Thoracic aorta (tissue), 2 donors: ENCODE measurements at regions not wholly inside any gene's neighbourhood (a gene's known extent, or its start where the extent isn't known, plus 50 kb on each side); places are given as distances from the start of the nearest gene placed in this dataset.

Source experiments
- ATAC-seq: fragments of 150-250 bp; one replicate; pipeline ENCODE4 v1.8.0; 2017; ENCODE audit warnings: low read depth; ENCODE audit not compliant: insufficient number of reproducible peaks, low FRiP score
- DNase-seq: peaks from one replicate; pipeline ENCODE4 v3.0.0-alpha.2; 2020; ENCODE audit warnings: low spot score
- H3K27ac ChIP-seq, 2 donors: fragments of 200-600 bp; sonication (generic); 1 replicate in 1 of 2; 2 replicates in 1 of 2; pipeline ENCODE4 v1.5.1; 2016; ENCODE audit warnings: mild to moderate bottlenecking in 2 of 2, moderate library complexity in 2 of 2
- H3K27me3 ChIP-seq: fragments of 200-600 bp; sonication (generic); replicated peaks from 2 replicates; pipeline ENCODE4 v1.6.0; 2016; ENCODE audit warnings: mild to moderate bottlenecking; ENCODE audit not compliant: insufficient read depth
- H3K36me3 ChIP-seq: fragments of 200-600 bp; sonication (generic); one replicate; pipeline ENCODE4 v1.5.1; 2016
- H3K4me1 ChIP-seq, 2 donors: fragments of 200-600 bp; sonication (generic); 1 replicate in 1 of 2; 2 replicates in 1 of 2; pipeline versions ENCODE4 v1.5.1 to v1.6.0; 2016; ENCODE audit warnings: low read depth in 2 of 2, mild to moderate bottlenecking in 1 of 2; ENCODE audit not compliant: control insufficient read depth in 1 of 2
- H3K4me3 ChIP-seq: fragments of 200-600 bp; sonication (generic); 2 replicates; pipeline ENCODE4 v1.5.1; 2016; ENCODE audit warnings: mild to moderate bottlenecking
- H3K9me3 ChIP-seq: fragments of 200-600 bp; sonication (generic); 2 replicates; pipeline ENCODE4 v1.5.1; 2016
- TF ChIP-seq, protein P1 (sequence below): fragments of 200-600 bp; sonication (generic); IDR thresholded peaks from one replicate; pipeline ENCODE4 v1.5.1; 2019; ENCODE audit warnings: antibody characterized with exemption

GRCh38 chr17:54153423-54153822 is 330.7 kb downstream of the KIF2B start:
- H3K27ac ChIP-seq = no peak overlapping the region
- H3K27me3 ChIP-seq = no peaks in the 10 kb centered on the region
- no peak overlapping the region for H3K4me3 ChIP-seq
- ATAC-seq = no peak
- no peaks in the 10 kb centered on the region for H3K36me3 ChIP-seq
- no peaks in the 10 kb centered on the region for H3K9me3 ChIP-seq
- no peaks in the 10 kb centered on the region for H3K4me1 ChIP-seq
- DNase-seq = no peak
- TF ChIP-seq, protein P1, sequence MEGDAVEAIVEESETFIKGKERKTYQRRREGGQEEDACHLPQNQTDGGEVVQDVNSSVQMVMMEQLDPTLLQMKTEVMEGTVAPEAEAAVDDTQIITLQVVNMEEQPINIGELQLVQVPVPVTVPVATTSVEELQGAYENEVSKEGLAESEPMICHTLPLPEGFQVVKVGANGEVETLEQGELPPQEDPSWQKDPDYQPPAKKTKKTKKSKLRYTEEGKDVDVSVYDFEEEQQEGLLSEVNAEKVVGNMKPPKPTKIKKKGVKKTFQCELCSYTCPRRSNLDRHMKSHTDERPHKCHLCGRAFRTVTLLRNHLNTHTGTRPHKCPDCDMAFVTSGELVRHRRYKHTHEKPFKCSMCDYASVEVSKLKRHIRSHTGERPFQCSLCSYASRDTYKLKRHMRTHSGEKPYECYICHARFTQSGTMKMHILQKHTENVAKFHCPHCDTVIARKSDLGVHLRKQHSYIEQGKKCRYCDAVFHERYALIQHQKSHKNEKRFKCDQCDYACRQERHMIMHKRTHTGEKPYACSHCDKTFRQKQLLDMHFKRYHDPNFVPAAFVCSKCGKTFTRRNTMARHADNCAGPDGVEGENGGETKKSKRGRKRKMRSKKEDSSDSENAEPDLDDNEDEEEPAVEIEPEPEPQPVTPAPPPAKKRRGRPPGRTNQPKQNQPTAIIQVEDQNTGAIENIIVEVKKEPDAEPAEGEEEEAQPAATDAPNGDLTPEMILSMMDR = no peak

DNA sequence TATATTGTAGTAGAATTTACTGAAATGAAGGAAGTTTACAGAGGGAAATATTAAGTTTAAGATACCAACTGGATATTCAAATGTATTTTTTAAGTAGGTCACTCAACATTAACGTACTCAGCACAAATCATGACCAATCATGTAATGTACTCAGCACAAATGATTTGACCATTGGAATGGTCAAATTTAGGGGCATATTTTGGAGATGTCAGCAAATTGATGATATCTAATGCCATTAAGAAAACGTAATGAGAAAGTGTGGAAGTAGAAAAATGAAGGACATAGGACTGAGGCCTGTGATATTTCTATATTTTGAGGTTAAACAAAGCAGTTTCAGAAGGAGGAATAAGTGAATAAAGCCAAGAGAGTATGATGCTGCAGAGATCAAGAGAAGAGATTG is 334.8 kb downstream of the KIF2B start:
- DNase-seq = no peak
- ATAC-seq = no peak
- no peak overlapping the region for H3K4me3 ChIP-seq
- H3K9me3 ChIP-seq = no peaks in the 10 kb centered on the region
- no peak overlapping the region for H3K27ac ChIP-seq
- no peaks in the 10 kb centered on the region for H3K27me3 ChIP-seq
- no peaks in the 10 kb centered on the region for H3K4me1 ChIP-seq
- TF ChIP-seq, protein P1 = no peak
- no peaks in the 10 kb centered on the region for H3K36me3 ChIP-seq

DNA sequence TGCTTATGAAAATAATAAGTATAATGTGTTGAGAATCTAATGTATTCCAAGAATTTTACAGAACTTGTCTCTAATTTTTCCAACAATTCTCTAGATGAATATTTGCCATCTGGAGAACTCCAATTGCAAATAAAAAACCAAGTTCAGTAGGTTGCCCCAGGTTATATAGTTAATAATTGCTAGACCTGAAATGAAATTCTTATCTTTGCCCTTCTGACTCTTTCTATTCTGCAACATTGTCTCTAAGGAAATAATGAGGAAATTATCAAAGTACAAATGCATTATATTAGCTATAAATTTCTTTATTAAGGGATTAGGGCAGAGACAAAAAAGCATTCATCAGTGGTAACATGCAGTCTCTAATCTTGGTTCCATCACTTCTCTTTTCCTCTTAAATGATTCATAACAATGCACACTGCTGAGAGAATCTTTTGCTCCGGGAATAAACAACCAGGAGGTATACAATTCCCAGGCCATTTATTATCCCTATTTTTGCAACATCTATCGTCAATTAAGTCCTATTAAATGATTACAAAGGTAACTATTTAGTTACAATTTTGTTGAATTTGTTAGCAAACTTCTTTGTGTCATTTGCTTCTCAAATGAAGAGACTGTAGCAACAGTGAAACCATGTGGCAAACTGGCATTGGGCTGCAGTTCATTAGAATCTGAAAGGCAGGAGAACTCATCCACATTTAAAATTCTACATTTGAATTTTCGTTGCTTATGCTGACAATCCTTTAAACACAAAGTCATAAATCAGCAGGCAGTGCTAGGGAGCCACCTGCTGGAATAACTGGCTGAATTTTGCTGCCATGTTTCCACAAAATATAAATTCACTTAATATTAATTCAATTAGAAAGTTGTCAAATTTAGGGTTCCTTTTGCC is 349.6 kb downstream of the KIF2B start:
- H3K9me3 ChIP-seq = no peaks in the 10 kb centered on the region
- H3K27ac ChIP-seq = no peak overlapping the region
- no peaks in the 10 kb centered on the region for H3K4me1 ChIP-seq
- H3K27me3 ChIP-seq = no peaks in the 10 kb centered on the region
- no peaks in the 10 kb centered on the region for H3K36me3 ChIP-seq
- TF ChIP-seq, protein P1 = peak; percentile 28
- no peak overlapping the region for H3K4me3 ChIP-seq
- no peak for DNase-seq
- ATAC-seq = no peak

- Histone ChIP-seq H3K4me3 (no peak overlapping the region), H3K4me1 (no peaks in the 10 kb centered on the region), H3K27me3 (no peaks in the 10 kb centered on the region), H3K27ac (no peak overlapping the region), H3K9me3 (no peaks in the 10 kb centered on the region), H3K36me3 (no peaks in the 10 kb centered on the region)
- TF ChIP-seq, protein P1 = no peak
- ATAC-seq = no peak
- no peak for DNase-seq
Observed at GRCh38 chr17:54172985-54173316, 350.2 kb downstream of the KIF2B start.

DNA sequence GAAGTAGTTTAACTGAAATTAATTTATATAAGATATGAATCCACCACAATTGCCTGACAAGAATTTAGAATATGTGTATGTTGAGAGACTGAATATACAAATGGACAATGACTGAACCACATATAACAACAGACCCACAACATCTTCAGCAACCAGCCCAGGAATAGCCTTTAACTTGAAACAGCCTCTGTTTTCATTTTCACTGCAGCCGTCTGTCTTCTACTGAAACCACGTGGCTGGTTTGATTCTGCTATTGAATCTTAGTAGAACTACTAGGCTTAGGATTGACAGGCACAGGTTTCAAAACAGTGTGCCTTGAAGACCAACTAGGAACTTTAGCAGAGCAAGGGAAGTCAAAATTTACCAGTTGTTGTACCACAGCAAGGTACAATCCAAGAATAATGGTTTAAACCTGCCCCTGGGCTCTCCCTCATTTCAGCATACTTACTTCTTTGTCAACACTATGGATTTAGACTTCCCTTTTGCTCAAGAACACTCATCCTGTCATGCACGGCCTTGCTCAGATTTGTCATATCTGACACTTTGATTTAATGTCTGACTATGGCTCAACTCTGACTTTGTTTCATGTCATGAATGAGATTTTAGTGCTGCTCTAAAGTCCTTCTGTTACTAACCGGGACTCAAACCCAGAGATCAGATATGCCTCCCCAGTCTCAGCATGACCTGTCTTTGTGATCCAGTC is 355.0 kb downstream of the KIF2B start:
- Histone ChIP-seq H3K36me3 (no peaks in the 10 kb centered on the region), H3K9me3 (no peaks in the 10 kb centered on the region), H3K27ac (no peak overlapping the region), H3K27me3 (no peaks in the 10 kb centered on the region), H3K4me3 (no peak overlapping the region), H3K4me1 (no peaks in the 10 kb centered on the region)
- no peak for ATAC-seq
- DNase-seq = no peak
- TF ChIP-seq, protein P1 = no peak
